HG03139 (cell line): ENCODE measurements at regions not wholly inside any gene's neighbourhood (a gene's known extent, or its start where the extent isn't known, plus 50 kb on each side); places are given as distances from the start of the nearest gene placed in this dataset.
"Not testable (repeated sequence)": the region's sequence is repeated elsewhere in the genome, so short reads cannot be mapped to it uniquely, and the experiment has no call there.

ENCODE experiments used
- ATAC-seq: cut with Tn5 transposase; IDR thresholded peaks from one replicate; pipeline ENCODE4 v1.9.1; 2021; ENCODE audit not compliant: unreplicated experiment

GRCh38 chr3:5348229-5348902 is 160.9 kb downstream of the EDEM1 start:
- no peak for ATAC-seq

- ATAC-seq: no peak
Observed at GRCh38 chr3:5349343-5349742, 161.8 kb downstream of the EDEM1 start.

- ATAC-seq: no peak
Observed at GRCh38 chr3:5357089-5357488, 169.6 kb downstream of the EDEM1 start.

DNA sequence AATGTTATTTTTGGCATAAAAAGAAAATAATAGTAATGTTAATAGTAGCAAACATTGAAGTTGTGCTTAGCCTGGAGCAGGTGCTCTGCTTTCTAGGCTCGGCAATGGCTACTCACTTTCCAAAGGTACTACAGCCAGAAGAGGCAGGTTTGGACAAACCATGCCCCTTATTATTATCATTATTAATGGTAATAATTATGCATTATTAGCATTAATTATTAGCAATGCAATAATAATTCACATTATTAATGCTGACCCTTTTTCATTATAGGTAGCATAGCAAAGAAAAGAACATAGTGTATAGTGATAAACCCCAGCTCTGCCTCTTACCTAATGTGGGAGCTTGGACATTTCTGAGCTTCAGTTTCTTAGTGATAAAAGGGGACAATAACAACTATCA is 171.4 kb downstream of the EDEM1 start:
- no peak for ATAC-seq

GRCh38 chr3:5360453-5360852 is 172.9 kb downstream of the EDEM1 start:
- no peak for ATAC-seq

DNA sequence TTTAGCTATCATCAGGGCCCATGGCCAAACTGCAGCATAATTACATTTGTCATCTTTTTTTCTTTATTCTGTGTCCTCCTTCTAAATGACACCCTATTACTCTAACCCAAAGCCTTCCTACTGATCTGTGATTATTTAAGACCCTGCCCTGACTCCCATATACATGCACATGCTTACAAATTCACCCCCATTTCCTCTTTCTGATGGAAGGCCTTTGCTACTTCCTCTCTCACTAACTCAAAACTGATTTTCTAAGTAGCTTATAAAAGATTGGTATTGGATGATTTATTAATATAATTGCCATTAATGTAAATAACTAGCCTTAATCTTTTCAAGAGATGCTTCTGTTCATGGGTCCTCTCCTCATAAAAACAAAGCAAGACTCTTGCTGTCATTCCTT is 179.2 kb downstream of the EDEM1 start:
- ATAC-seq: no peak

DNA sequence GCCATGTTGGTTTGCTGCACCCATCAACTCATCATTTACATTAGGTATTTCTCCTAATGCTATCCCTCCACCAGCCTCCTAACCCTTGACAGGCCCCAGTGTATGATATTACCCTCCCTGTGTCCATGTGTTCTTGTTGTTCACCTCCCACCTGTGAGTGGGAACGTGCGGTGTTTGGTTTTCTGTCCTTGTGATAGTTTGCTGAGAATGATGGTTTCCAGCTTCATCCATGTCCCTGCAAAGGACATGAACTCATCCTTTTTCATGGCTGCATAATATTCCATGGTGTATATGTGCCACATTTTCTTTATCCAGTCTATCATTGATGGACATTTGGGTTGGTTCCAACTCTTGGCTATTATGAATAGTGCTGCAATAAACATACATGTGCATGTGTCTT is 184.0 kb downstream of the EDEM1 start:
- ATAC-seq: not testable (repeated sequence)

DNA sequence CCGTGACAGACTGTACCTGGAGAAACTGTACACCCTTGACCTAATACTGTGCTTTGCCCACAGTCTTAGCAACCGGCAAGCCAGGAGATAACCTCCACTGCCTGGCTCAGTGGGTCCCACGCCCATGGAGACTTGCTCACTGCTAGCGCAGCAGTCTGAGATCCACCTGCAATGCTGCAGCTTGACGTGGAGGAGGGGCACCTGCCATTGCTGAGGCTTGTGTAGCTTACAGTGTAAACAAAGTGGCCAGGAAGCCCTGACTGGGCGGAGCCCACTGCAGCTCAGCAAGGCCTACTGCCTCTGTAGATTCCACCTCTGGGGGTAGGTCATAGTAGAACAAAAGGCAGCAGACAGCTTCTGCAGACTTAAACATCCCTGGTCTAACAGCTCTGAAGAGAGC is 189.3 kb downstream of the EDEM1 start:
- no peak for ATAC-seq

DNA sequence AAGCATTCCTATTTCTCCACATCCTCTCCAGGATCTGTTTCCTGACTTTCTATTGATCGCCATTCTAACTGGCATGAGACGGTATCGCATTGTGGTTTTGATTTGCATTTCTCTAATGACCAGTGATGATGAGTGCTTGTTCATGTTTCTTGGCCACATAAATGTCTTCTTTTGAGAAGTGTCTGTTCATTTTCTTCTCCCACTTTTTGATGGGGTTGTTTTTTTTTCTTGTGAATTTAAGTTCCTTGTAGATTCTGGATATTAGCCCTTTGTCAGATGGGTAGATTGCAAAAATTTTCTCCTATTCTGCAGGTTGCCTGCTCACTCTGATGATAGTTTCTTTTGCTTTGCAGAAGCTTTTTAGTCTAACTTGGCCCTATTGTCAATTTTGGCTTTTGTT is 191.8 kb downstream of the EDEM1 start:
- not testable (repeated sequence) for ATAC-seq

GRCh38 chr3:5383486-5384263 is 196.2 kb downstream of the EDEM1 start:
- not testable (repeated sequence) for ATAC-seq

- no peak for ATAC-seq
Observed at GRCh38 chr3:5384557-5385236, 197.2 kb downstream of the EDEM1 start.

GRCh38 chr3:5388091-5388490 is 200.6 kb downstream of the EDEM1 start:
- no peak for ATAC-seq

- no peak for ATAC-seq
Observed at GRCh38 chr3:5389057-5389456, 201.6 kb downstream of the EDEM1 start.

DNA sequence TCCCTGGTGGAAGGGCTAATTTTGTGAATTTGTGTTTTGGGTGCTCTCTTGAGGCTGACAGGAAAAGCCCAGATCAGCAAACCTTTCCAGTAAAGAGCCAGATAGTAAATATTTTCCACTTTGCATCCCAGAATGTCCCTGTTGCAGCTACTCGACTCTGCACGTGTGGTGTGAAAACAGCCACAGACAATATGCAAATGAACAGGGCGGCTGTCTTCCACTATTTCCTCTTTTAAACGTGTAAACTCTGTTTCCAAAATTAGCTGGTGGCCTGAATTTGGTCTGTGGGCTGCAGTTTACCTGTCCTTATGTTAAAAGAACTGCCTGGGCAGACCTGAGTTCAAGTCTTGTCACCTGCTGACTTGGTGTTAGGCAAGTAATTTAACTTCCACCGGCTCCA is 202.7 kb downstream of the EDEM1 start:
- ATAC-seq: peak; percentile 49

GRCh38 chr3:5390936-5391625 is 203.6 kb downstream of the EDEM1 start:
- ATAC-seq: no peak

DNA sequence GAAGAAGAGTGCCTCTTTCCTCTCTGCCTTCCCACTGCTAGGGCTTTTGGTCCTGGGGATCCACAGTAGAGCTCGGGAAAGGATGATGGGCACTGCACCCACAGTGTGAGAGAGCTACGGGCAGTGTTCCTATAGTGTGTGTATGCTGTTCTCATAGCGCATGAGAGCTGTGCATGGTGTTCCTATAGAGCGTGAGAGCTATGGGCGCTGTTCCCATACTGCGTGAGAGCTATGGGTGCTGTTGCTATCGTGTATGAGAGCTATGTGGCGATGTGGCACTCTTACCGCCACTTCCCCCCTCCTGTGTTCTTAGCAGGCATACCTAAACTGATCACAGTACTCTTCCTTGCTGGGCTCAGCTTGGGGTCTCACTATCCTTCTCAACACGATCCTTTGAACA is 213.5 kb downstream of the EDEM1 start:
- no peak for ATAC-seq

DNA sequence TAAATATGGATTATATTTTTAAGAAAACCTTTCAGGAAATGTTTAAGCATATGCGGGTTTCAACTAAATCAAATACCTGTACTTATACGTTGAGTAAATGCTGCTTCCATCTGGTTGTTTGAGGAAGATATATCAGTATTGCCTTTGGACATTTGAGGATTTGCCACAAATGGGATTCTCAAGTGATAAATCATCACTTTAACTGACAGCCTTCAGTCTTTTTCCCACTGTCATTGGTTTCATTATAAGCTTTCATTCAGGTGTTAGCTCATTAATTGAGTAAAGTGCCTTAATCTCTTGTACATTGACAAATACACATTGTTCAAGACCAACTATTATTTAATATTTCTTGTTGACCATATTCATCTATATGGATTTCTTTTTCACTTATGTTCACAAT is 217.2 kb downstream of the EDEM1 start:
- no peak for ATAC-seq

- no peak for ATAC-seq
Observed at GRCh38 chr3:5411786-5412185, 224.3 kb downstream of the EDEM1 start.

DNA sequence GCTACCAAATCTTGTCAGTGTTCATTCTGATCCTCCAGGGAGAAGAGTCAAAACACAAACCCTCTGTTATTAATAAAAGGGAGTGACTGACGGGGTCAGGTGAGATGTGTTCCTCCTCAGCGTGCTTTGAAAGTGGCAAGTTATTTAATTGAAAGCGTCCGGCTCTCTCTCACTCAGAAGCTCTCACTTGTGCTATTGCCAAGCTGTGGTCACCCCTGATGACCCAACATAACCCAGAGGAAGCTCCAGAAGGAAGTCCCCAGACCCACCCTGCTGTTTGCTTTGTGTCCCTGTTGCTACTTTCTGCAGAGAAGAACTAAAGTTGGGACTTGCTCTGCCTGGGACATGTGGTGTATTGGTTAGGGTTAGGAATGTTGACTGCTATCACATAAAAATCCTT is 235.6 kb downstream of the EDEM1 start:
- ATAC-seq: no peak

GRCh38 chr3:5423523-5423922 is 236.0 kb downstream of the EDEM1 start:
- no peak for ATAC-seq

GRCh38 chr3:5425371-5425770 is 237.9 kb downstream of the EDEM1 start:
- no peak for ATAC-seq
